ENCODE measurements at regions not wholly inside any gene's neighbourhood (a gene's known extent, or its start where the extent isn't known, plus 50 kb on each side); places are given as distances from the start of the nearest gene placed in this dataset.

DNA sequence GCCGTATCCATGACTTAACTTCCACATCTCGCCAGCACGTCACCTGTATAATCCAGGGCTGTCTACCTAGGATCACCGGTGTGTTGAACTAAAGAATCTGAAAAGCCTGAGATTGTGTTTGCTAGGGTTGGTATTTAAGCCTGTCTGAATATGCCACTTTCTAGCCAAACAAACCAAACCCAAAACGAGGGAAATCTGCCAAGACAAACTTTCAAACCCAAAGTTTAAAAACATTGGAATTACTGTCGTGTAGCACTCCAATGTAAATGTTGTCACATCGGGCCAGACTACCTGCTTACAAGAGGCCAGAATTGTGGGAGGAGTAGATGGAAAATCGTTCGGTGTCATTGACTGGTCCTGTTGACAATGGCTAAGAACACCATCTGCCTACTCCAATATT, 747.8 kb downstream of the EFNB2 start:
- DNase-seq (ENCODE audit: low spot score), result no peak

DNA sequence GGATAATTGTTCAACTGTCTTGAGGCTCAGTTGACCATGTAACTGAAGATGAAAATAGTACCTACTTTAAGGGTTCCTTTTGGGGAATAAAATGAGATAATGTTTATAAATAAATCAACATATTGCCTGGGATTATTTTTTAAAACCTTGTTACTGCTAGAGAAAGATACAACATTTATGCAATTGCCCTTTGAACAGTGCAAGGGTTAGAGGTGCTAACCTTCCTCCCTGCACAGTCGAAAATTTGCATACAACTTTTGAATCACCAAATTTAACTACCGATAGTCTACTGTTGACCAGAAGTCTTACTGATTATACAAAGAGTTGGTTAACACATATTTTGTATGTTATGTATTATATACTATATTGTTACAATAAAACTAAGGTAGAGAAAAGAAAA, 750.0 kb downstream of the EFNB2 start:
- no peak for DNase-seq (ENCODE audit: low spot score)

DNA sequence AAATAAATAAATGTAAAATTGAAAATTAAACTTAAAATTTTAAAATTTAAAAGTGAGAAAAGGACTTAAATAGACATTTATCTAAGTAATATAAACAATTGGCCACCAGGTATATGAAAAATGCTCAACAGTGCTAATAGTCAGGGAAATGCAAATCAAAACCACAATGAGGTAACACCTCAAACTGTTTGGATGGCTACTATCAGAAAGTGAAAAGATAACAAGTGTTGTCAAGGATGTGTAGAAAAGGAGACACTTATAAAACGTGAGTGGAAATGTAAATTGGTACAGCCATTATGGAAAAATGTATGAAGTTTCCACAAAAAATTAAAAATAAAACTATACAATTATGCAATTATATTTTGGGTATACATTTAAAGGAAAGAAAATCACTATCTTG, 752.2 kb downstream of the EFNB2 start:
- DNase-seq (ENCODE audit: low spot score), result no peak

- no peak for DNase-seq (ENCODE audit: low spot score)
These were observed 757.3 kb downstream of the EFNB2 start for GRCh38 chr13:105778196-105778595.

- DNase-seq (ENCODE audit: low spot score), result no peak
These were observed 760.6 kb downstream of the EFNB2 start for GRCh38 chr13:105774739-105775460.

DNA sequence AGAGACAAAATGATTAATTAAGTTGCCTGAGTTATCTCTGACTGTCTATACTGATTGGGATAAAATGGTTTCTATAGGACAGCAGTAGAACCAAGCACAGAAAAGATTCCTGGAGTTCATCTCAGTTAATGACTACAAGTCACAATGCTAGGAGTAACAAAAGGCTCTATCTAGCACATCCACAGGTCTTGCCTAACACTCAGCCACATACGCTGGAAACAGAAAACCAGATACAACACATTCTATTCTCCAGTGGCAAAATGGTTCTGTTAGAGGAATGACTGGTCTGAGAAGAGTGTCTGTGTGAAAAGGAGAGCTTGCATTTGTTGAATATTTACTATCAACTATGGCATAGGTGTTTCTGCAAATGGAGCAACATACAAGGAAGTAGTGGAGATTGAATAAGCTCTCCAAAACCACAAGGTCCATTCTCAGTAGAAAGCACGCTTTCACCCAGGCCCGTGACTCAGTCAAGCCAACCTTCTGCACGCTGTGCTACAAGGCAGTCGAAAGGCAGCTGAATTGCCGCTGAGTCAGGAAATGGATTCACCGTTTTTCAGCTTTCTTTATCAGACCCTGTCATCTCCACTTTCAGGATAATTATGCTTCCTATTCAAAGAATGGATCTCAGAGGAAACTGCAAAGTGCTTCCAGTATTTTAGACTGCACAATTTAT, 761.5 kb downstream of the EFNB2 start:
- no peak for DNase-seq (ENCODE audit: low spot score)

DNA sequence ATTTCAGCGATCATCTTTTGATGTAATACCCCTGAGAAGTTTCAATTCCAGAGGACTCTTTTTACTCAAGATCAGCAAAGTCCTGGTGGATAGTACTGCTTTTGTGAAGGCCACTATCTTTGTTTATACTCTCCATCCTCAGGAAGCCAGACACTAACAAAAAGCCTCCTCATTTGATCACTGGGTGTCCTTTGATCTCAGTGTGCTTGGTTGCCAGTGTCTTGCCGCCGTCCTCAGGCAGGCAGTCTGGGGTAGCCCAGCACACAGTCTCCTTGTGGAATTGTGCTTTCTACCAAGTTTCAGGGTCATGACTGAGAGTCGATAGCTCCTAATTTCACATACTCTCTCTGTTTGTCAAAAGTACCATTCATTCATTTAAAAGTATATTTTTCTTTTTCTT, 762.2 kb downstream of the EFNB2 start:
- DNase-seq (ENCODE audit: low spot score), result no peak

DNA sequence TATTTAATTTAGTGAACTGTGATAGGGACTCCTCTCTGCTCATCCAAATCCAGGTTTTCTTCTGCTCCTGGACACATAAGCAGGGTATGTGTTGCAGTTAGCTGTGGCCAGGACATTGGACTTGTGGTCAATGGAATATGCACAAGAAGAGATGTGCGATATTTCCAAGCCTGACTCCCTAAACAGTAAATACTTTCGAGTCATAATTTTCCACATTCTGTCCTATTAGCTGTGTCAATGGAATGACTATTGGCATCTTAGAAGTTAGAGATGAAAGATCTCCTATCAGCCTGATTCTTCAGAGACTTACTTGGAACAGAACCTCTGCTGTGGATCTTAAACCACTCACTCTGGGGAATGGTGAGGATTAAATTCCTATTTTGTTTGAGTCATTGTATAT, 771.0 kb downstream of the EFNB2 start:
- DNase-seq (ENCODE audit: low spot score), result no peak

DNA sequence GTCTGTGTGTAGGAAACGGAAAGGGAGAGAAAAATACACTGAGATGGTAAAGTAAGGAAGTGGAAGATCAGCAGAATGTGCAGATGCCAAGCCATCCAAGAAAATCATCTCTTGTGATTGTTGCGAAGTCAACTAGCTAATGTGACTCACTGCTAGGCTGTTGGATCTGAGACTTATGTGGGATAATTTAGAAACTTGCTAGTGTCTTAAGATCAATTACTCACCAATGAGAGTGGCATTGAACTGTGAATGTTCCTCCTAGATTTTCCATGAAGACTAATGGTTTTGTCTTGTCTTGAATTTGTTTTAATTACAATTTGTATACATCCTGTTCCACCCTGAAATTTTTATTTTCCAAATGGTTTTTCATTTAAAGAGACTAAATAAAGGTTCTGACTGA, 771.6 kb downstream of the EFNB2 start:
- DNase-seq (ENCODE audit: low spot score), result no peak

DNA sequence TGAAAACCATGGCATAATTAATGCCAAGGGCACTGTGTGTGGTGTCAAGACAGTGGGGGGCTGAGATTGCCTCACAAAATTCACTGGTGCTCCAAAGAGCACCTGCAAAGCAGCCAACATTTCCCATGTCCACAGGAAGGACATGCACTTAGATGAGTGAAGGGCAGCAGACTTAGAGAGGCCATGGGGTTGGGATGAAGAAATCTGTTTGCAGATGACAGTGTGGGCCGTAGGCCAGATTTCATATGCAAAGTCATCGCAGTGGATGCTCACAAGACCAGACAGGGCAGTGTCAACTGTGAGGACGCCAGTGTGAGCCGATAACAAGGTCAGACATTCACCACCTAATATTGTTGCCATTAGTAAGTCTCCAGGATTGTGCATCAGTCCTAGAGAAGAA, 773.4 kb downstream of the EFNB2 start:
- DNase-seq (ENCODE audit: low spot score), result no peak

DNA sequence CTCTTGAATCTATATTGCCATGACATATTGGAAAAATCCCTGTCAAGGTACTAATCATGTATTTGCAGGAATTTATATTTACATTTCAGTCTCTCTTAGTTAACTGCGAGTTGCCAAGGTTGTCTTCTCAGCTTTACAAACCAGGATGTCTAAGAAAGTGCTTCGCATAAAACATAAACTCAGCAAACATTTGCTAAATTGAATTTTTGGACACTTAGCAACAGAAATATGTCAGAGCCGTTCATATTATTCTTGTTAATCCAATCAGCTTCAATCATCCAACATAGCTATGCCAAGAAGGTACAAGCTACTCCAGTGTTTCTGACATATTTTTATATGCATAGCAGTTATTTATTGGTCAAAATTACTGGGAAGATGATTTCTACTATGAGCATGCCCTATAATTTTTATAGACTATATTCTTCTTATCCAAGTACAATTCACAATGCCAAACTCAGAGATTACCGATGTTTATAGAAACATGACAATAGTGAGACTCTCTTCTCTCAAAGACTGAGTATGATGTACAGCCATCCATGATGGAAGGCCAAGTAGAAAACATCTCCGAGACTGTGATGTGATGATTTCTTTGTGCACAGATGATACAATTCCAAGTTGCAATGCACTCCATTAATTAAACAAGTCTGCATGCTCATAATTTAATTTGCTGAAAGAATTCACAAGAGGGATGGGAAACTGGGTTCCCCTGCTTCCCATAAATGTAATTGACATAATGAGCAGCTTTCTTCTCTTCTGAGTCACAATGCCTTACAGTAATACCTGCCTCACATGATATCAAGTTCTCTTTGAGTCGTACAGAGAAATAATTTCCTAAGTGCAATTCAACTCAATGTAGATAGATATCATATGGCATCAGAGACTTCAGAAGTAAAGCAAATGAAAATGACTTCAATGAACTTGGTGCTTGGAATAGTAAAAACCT, 776.3 kb downstream of the EFNB2 start:
- no peak for DNase-seq (ENCODE audit: low spot score)

GRCh38 chr13:105740739-105741138, 794.7 kb downstream of the EFNB2 start:
- no peak for DNase-seq (ENCODE audit: low spot score)

DNA sequence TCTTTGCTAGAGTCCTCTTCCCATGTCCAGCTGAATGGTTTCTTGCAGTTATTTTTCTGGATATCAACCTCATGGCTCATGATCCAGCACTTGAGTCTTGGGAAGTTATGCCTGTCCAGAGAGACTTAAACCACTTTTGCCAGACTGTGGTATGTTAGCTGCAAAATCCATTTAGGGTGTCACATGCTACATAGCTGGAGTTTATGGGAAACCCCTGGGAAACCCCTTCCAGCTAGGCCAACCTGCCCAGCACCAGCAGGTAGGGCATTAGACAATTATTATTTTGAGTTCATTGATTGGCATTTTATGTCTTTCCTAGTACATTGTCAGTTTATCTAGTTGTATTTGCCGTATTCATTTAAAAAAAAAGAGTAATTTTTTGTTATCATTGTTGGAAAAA, 797.8 kb downstream of the EFNB2 start:
- DNase-seq (ENCODE audit: low spot score), result no peak

- DNase-seq (ENCODE audit: low spot score), result no peak
These were observed 800.2 kb downstream of the EFNB2 start for GRCh38 chr13:105735281-105735680.

DNA sequence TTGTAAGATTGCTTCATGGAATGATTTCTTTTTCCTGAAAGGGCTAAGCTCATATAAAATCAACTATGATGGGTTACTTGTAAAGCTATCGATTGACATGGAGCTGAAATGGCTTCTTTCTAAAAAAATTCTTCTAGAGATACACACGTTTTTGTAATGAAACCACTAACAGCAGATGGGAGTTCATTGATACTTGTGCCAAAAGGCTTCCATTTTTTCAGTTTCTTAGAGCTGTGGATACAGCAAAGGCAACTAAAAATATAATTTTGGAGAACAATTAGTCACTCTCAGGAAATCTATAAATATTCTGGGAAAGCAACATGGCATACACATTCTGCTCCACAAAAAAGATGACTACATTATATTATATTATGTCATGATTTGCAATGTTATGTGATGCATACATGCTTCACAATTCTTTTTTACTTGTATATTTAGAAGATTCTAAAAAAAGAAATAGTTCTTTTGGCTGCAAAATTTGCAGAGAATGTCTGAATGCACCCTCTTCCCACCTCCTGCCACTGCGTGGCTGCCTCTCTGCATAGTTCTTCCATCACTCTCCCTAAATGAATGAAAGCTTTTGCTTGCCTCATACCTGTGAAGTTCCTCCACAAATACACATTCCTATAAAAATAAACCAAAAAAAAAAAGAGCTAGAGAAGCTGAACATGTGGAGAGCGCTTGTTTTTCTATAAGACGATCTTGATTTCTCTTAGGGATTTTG, 802.5 kb downstream of the EFNB2 start:
- DNase-seq (ENCODE audit: low spot score), result no peak

DNA sequence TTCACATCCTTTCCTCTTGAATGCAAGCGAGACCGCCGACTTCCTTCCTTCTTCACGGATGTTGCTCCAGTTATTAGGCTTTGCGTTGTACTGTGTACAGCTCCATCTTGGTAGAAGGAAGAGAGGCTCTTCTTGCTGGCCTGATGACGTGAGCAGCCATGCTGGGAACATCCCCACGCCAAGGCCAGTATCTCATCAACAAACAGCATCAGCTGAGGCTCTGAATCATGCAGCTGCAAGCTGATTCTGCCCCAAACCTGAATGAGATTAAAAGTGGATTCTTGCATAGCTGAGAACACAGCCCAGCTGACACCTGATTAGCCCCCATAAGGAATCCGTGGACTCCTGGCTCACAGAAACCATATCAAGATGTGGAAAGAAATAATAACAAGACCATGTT, 809.6 kb downstream of the EFNB2 start:
- no peak for DNase-seq (ENCODE audit: low spot score)

DNA sequence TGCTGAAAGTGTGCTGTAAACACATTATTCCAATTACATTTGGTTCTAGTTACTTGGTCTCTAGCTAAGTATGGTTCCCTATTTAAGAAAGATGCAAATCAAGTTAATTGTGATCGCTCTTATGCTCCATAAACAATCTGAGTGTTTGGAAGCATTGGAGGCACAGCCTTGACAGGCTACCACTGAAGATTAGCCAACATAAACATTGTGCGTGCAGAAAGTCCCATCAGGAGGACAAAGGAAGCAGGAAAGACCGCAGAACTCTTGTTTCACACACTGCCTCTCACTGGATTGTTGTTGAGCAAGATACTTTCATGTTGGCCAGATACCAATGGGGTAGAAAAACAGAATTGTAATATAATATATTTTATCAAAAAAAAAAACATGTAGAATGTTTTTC, 814.4 kb downstream of the EFNB2 start:
- DNase-seq (ENCODE audit: low spot score), result no peak

DNA sequence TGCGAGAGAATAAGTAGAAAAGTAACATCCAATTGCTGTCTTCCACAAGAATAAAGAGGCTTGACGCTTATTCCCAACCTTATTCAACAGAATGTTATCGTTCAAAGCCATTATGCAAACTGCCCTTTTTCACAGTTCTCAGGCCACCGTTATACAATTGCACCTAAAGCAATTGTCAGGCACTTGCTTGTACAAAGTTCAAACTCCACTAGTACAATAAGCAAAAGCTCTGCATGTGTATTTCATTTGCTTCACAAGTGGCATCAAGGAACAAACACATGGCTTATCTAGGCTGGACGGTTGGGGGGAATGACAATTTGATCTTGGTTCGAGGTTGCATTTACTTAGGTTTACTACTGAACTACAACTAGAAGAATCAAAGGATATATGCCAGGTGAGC, 815.6 kb downstream of the EFNB2 start:
- no peak for DNase-seq (ENCODE audit: low spot score)

GRCh38 chr13:105709181-105709580, 826.3 kb downstream of the EFNB2 start:
- no peak for DNase-seq (ENCODE audit: low spot score)

- DNase-seq (ENCODE audit: low spot score), result no peak
These were observed 831.6 kb downstream of the EFNB2 start for GRCh38 chr13:105703843-105704242.

DNA sequence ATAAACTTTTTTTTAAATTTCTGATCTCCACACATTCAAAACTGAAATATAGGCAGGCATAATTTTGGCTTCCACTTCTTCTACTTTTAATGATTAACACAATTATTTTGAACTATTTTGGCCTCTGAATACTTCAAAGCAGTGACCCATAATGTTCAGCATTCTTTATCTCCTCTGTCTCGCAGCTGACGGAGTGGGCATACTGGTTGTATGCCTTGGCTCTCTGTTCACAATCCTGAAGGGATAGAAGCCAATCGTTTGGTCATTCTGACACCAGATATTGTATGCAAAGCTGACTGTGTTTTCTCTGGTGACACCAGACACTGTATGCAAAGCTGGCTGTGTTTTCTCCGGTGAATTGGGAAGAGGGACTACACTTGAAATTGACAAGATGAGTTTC, 833.0 kb downstream of the EFNB2 start:
- no peak for DNase-seq (ENCODE audit: low spot score)

- DNase-seq (ENCODE audit: low spot score), result no peak
These were observed 842.7 kb downstream of the EFNB2 start for GRCh38 chr13:105692769-105693168.
